Embryonic facial prominence (tissue), 1 donor: ENCODE measurements at regions not wholly inside any gene's neighbourhood (a gene's known extent, or its start where the extent isn't known, plus 50 kb on each side); places are given as distances from the start of the nearest gene placed in this dataset.

Experiments used
- DNase-seq: peaks from one replicate; pipeline ENCODE4 v3.0.0-alpha.2; 2016; ENCODE audit errors: extremely low spot score

- no peak for DNase-seq
These were observed 514.9 kb downstream of the RASEF start for GRCh38 chr9:82547995-82548394.

- DNase-seq = no peak
These were observed 513.6 kb downstream of the RASEF start for GRCh38 chr9:82549174-82549821.

GRCh38 chr9:82552784-82553183 lies 510.2 kb downstream of the RASEF start:
- DNase-seq = no peak

DNA sequence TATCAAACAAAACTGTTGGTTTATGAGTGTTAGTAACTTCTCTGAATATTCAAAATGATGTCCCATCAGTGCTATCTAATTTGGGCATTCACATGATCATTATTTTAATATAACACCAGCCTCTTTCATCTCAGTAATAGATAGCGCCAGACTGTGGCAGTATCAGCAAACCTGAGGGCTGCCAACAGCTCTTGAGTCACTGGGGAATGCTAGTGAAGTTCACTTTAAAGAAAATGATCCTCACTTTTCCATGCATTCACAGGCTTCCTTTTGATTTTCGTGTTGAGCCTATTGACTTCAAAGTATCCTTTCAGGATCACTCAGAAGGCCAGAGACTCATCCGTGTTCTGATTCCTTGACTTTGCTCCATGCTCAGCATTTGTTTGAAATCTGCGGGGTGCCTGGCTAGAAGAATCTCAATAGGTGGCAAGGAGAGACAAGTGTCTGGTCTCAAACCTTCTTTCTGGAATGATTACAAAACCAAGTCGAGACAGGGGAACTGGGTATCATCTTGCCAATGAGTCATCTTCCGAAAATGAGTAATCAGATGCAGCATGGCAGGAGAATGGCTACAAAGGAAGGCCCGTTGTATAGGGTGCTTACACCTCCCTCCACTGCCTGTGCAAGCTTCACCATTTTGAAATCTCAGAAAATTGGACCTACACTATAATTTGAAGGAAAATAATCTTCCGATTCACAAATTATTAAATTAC lies 509.1 kb downstream of the RASEF start:
- no peak for DNase-seq

GRCh38 chr9:82554381-82554780 lies 508.6 kb downstream of the RASEF start:
- DNase-seq = no peak

GRCh38 chr9:82555031-82555430 lies 507.9 kb downstream of the RASEF start:
- no peak for DNase-seq

DNA sequence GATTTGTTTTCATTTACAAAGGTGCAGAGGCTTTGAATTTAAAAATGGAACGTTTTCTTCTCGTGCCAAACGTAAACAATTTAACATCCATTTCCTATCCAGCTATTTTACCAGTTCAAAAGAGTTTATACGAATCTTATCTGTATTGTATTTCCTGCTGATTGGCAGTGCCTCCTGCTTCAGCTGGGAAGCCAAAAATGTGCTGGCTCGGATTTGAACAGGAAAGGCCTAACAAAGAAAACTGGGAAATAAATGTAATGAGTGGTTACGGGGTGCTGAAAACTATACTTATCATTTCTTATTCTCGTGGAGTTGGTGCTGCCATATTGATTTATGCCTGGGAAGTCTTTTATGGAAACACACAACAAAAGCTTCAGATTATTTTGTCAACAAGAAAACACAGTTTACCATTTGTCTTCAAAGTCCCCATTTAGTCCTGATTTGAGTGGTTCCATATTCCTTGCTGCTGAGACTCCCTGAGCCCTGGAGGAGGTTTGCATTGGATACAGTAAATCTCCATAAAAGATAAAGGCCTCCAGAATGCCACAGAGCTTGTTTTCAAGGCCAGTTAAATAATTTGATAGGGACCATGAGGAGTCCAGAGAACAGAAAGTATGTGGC lies 507.4 kb downstream of the RASEF start:
- no peak for DNase-seq

DNA sequence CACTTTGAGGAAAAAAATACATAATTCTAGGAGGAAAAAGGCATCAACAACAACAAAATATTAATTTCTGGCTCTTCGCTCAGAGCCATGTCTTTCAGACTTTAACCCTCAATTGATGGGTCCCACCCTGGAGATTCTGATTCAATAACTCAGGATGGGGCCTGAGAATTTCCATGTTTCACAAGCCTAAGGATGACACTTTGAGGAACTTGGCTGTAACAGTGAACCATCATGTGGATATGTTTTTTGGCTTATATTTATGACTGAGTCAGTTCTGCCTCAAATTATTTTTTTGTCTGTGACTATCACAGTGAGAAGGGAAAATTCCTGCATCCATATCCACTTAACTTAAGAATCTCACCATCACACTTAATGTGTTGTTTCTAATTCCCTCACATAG lies 504.6 kb downstream of the RASEF start:
- no peak for DNase-seq

- DNase-seq = no peak
These were observed 503.9 kb downstream of the RASEF start for GRCh38 chr9:82558855-82559630.

DNA sequence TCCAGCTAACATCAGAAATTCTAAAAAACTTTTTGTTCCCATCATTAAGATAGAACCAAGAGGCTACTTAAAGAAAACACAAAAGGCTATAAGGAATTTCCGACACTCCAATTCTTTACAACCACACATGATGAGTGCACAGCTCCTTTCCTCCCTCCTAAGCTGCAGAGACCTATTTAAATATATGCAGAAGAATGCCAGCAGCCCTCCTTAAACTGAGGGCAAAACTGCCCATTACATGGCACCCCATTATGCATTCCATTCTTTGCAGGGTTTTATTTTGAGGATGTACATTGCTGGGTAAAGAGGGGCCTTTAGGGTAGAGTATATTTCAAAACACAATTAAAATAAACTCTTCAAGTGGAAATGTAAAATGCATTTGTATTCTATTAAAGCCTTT lies 502.9 kb downstream of the RASEF start:
- DNase-seq = no peak

- no peak for DNase-seq
These were observed 502.5 kb downstream of the RASEF start for GRCh38 chr9:82560457-82560904.

- DNase-seq = no peak
These were observed 499.8 kb downstream of the RASEF start for GRCh38 chr9:82563094-82563493.

GRCh38 chr9:82563841-82564240 lies 499.1 kb downstream of the RASEF start:
- no peak for DNase-seq

DNA sequence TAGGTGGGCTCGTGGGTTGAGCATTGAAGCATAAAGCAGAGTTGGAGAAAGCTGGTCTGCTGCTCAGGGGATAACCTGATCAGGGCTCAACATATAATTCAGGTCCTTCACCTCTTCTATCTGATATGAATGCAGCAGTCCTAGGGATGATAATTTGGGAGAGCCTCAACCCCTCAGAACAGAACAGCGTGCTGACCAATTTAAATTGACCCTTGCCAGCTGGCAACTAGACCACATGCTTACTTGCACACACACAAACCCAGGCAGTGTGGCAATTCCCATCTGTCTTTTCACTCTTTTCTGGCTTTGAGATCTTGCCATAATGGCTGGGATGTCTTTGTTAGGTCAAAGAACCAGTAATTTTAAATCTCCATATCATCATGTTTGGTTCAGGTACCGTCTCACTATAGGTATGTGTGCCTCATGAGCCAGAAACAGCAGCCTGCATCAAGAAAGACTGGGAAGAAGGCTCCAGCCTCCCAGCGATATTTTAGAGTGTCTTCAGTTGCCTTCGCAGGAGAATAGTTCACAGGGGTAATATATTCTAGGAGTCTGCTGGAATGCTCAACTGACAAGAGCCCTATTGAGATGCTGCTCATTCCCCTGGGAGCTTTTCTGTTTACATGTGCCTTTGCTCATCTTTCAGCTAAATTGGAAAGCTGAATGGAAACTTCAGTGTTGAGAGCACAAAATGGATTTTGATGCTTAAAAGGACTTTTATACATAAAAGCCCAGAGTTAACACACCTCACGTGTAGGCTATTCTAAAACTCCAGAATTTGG lies 497.6 kb downstream of the RASEF start:
- DNase-seq = no peak

- DNase-seq = no peak
These were observed 495.0 kb downstream of the RASEF start for GRCh38 chr9:82567953-82568352.

GRCh38 chr9:82570226-82570625 lies 492.7 kb downstream of the RASEF start:
- no peak for DNase-seq

DNA sequence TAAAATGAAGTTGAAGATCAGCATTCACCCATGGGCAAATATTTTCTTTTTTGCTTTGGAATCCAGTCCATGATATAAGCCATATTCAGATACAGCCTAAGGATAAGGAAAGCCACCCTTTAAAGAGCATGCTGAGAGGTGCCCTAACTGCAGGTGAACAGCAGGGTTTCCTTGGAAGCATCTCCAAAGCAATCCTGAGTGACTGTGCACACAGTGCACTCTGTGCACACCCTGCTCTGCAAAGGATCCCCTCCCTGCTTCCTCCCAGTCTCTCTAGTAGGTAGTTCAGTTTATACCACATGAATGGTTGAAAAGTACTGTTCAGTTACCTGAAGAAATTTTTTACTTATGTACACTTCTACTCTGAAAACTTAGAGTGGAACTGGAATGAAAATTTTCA lies 491.4 kb downstream of the RASEF start:
- DNase-seq = no peak

- no peak for DNase-seq
These were observed 490.8 kb downstream of the RASEF start for GRCh38 chr9:82572146-82572545.

GRCh38 chr9:82574911-82575310 lies 488.0 kb downstream of the RASEF start:
- no peak for DNase-seq

- DNase-seq = no peak
These were observed 482.0 kb downstream of the RASEF start for GRCh38 chr9:82580921-82581320.

GRCh38 chr9:82581516-82581915 lies 481.4 kb downstream of the RASEF start:
- DNase-seq = no peak

DNA sequence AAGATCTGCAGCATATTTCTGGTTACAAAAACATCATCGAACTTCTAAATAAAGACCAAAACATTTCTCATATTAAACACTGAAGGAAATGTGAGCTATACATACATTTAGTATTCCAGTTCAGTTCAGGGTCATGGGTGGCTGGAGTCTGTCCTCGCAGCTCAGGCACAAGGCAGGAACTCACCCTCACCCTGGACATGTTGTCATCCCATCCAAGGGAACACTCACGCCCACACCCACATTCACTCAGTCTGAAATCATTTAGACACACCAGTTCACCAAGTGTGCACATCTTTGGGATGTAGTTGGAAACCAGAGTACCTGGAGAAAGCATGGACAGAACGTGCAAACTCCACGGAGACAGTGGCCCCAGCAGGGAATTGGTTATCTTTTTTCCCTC lies 481.0 kb downstream of the RASEF start:
- DNase-seq = no peak
